Retina (tissue), 1 donor: ENCODE measurements at regions not wholly inside any gene's neighbourhood (a gene's known extent, or its start where the extent isn't known, plus 50 kb on each side); places are given as distances from the start of the nearest gene placed in this dataset.
"Not testable (repeated sequence)": the region's sequence is repeated elsewhere in the genome, so short reads cannot be mapped to it uniquely, and the experiment has no call there.

ENCODE experiments used
- DNase-seq: peaks from one replicate; pipeline ENCODE4 v3.0.0-alpha.2; 2016

DNA sequence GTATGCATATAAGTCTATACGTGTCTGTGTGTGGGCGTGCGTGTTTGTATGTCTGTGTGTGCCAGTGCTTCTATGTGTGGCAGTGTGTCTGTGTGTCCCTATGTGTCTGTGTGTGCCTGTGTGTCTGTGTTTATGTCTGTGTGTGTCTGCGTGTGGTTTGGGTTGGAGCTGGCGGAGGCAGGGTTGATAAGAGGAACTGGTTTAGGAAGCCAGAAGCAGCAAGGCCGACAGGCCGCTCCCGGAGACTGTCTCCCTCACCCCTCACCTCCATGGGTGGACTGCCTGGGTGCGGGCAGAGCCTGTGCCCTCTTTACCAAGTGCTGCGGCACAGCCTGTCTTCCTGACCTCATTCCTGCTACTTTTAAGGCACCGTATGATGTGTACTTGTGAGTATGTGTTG, 327.1 kb upstream of the B3GAT1 start:
- no peak for DNase-seq

DNA sequence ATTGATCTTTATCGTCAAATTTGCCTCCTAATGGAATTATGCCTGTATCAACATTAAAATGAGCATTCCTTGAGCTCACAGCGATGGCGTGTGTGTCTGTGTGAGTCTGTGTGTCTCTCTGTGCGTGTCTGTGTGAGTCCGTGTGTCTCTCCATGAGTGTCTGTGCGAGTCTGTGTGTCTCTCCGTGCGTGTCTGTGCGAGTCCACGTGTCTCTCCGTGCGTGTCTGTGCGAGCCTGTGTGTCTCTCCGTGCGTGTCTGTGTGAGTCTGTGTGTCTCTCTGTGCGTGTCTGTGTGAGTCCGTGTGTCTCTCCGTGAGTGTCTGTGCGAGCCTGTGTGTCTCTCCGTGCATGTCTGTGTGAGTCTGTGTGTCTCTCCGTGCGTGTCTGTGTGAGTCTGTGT, 326.5 kb upstream of the B3GAT1 start:
- DNase-seq = no peak

DNA sequence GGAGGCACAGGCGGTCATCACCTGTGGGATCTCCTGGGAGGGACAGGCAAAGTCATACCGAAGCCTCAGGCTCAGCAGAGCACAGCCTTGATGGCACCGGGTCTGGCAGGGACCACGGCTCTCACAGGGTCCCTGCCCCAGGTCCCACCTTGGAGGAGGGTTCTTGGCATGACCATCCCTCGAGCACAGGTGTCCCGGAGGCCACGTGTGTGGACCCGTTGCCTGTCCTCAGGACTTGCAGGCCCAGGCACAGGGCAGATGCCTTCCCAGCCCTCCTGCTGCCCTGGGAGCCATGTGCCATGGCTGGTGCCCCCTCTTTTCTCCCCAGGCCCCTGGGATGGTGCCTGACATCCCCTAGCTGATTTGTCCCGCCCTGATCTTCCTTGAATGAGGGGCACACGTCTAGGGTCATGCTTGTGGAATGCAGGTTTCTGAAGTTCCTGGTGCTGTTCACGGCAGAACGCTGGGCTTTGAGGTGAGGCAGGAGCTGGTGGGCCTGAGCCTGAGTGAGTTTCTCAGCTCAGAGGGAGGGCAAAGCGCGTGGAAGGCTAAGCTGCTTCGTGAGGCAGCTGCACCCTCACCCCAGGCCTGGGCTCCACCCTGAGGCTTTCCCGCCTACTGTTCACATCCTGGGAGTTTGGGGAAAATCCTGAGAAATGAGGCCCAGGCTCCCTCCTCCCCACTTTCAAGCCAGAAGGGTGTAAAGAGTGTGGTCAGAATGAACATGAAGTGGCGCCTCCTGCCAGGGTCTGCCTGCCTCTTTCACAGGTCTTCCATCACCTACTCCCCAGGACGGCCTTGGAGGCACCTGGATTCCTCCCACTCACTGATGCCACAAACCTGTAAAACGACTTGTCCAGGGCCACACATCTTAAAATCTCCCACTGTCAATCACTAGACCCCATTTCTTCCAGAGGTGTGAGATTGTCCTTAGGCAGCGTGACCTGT, 325.8 kb upstream of the B3GAT1 start:
- DNase-seq = no peak

- no peak for DNase-seq
Observed at GRCh38 chr11:134736251-134736947, 324.4 kb upstream of the B3GAT1 start.

- no peak for DNase-seq
Observed at GRCh38 chr11:134734894-134735293, 322.9 kb upstream of the B3GAT1 start.

DNA sequence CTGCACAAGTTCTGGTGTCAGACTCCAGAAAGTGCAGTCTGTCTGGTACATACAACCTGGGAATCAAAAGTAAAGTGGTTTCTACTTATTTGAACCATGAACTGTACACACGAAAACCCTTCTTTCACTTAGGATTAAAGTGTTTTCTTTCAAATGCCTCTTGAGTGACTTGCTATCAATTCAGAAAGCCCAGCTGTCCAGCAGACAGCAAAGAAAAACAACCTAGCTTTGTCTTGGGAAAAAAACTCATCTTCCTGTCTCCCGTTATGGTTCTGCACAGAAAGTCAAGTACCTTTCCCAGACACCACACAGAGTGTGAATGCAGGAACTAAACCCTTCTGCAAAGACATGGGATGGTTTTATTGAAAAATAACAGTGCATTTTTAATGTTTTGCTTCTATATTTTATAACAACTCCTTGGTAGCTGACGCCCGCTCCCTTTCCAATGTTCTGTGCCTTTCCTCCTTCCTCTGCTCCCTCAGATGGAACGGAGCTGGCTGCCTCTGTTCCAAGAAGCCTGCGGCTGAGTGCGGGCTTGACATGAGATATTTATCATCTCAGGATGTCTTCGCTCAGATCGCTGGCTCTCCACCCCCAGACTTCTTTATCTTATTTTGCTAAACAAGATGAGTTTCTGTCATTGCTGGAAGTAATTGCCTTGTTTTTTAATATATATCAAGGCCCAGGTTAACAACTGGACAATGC, 322.3 kb upstream of the B3GAT1 start:
- DNase-seq = no peak

DNA sequence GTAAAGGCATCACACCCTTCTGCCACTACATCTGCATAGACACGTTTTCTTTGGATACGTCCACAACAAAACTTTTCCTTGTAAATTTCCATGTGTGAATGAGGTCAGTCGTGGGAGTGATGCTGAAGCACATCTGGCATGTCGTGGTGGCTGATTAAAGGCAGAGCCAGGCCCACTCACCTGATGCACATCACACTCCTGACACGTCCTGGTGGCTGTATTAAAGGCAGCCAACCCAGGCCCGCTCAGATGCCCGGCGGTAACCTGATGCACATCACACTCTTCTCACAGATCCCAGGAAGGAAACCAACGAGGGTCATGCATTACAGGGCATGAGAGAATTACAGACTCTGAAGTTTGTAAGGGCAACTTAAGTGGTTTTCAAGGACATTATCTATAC, 321.6 kb upstream of the B3GAT1 start:
- DNase-seq = no peak

GRCh38 chr11:134731213-134731961, 319.3 kb upstream of the B3GAT1 start:
- peak; percentile 71 for DNase-seq

DNA sequence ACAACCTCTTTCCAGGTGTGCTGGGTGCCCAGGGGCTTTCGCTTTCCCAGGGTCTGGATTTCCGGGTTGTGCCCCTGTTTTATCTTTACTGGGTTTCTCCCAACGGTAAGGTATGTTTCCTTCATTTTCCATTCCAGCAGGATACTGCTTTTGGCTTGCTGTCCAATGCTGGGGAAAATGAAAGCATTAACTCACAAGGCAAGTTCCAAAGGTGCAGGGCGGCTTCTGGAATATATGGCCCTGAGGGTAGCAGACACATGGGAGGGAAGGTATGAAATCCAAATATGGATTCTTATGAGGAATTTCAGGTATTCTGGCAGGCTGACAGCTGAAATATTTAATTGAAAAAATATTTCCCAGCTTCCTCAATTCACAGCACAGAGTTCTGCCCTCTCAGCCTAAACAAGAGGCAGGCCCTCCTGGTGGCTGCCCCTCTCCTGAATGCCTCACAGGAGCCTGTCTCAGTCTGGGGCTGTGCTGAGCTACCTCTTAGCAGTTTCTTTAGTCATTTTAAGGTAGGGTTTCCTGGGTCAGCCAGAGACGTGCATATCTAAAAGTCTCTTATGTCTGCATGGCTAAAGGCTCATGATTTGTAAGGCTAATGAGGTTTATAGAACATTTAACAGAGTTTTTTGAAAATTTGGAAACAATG, 318.6 kb upstream of the B3GAT1 start:
- no peak for DNase-seq

GRCh38 chr11:134730101-134730500, 318.1 kb upstream of the B3GAT1 start:
- no peak for DNase-seq

DNA sequence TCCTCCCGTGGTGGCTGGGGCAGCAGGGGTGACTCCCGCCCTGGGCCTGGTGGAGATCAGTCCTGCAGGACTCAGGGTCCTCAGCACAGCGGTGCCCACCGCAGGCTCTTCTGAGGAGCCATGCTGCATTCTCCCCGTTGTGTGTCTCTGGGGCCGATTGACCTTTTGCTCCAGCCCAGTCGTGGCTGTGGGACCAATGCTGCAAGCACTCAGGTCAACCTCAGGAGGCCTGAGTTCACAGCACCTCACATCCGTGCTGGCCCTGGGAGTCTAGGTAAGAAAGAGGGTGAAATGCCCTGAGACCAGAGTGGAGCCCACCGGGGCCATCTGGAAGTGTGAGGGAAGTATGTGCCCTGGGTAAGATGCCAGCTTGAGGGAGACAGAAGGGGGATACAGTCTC, 316.1 kb upstream of the B3GAT1 start:
- DNase-seq = no peak

GRCh38 chr11:134727636-134728035, 315.6 kb upstream of the B3GAT1 start:
- DNase-seq = no peak

GRCh38 chr11:134727204-134727603, 315.2 kb upstream of the B3GAT1 start:
- no peak for DNase-seq

- peak; percentile 11 for DNase-seq
Observed at GRCh38 chr11:134725716-134726639, 313.9 kb upstream of the B3GAT1 start.

- no peak for DNase-seq
Observed at GRCh38 chr11:134725211-134725610, 313.2 kb upstream of the B3GAT1 start.

DNA sequence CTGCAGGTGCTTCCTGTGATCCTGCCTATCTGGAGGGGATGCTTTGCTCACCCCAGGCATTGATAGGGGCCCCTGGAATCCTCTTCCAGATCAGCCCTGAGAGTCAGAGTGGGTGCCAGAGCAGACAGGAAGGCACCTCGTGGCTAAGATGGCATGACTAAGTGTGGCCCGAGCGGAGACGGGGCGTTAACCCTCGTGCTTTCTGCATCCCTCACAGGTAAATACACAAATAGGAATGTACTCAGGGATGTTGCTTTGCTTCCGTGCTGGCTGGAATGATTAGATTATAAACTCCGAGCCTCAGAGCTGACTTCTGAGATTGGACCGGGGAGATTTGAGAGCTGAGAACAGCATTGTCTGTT, 312.7 kb upstream of the B3GAT1 start:
- DNase-seq = no peak

- DNase-seq = no peak
Observed at GRCh38 chr11:134724106-134724778, 312.2 kb upstream of the B3GAT1 start.

GRCh38 chr11:134720691-134721070, 308.6 kb upstream of the B3GAT1 start:
- DNase-seq = not testable (repeated sequence)

DNA sequence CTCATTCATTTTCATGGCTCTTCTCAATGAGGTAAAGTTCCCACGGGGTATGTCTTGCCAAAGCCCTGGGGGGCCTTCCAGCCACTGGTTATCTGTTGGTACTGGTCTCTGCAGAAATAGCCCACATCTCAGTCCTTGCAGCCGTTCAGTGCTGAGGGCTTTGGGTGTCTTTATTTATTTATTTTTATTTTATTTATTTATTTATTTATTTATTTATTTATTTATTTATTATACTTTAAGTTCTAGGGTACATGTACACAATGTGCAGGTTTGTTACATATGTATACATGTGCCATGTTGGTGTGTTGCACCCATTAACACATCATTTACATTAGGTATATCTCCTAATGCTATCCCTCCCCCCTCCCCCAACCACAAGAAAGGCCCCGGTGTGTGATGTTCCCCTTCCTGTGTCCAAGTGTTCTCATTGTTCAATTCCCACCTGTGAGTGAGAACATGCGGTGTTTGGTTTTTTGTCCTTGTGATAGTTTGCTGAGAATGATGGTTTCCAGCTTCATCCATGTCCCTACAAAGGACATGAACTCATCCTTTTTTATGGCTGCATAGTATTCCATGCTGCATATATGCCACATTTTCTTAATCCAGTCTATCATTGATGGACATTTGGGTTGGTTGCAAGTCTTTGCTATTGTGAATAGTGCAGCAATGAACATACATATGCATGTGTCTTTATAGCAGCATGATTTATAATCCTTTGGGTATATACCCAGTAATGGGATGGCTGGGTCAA, 308.1 kb upstream of the B3GAT1 start:
- DNase-seq = not testable (repeated sequence)

GRCh38 chr11:134719397-134719796, 307.4 kb upstream of the B3GAT1 start:
- DNase-seq = no peak
